Liver (tissue), 3 donors: ENCODE measurements at regions not wholly inside any gene's neighbourhood (a gene's known extent, or its start where the extent isn't known, plus 50 kb on each side); places are given as distances from the start of the nearest gene placed in this dataset.

ENCODE experiments used
- CTCF ChIP-seq: fragments of 150-350 bp; IDR thresholded peaks from 2 replicates; pipeline ENCODE4 v1.5.1; 2017; ENCODE audit warnings: improper control_type of control experiment, low read depth, low read length; ENCODE audit not compliant: missing input control
- HNF4G ChIP-seq: IDR thresholded peaks from 2 replicates; pipeline ENCODE4 v1.6.1; 2016; ENCODE audit warnings: antibody characterized with exemption
- donor health status: healthy.
- donor health status: healthy.

- TF ChIP-seq HNF4G, result no peak
- no peak for TF ChIP-seq CTCF
Measured at GRCh38 chr7:25600262-25600920, 372.1 kb upstream of the NPVF start.
